ENCODE measurements at regions not wholly inside any gene's neighbourhood (a gene's known extent, or its start where the extent isn't known, plus 50 kb on each side); places are given as distances from the start of the nearest gene placed in this dataset.

DNA sequence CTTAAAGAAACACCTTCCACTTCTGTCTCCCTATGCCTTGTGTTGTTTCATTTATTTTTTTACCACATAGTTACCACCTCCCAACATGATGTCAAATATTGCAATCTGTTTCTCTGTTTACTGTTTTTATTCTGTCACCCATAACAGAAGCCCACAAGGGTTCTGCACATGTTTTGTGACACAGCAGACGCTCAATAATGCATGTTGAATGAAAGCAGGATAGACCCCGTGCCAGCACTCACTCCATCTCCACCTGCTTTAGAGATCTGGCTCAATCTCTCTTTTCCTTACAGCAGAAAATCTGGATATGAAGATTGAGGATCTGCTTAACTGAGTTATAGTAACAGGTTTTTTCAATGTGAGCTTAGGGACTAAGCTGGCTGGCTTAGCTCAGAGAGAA lies 116.8 kb upstream of the NUDT10 start:
- TF ChIP-seq, protein P1, sequence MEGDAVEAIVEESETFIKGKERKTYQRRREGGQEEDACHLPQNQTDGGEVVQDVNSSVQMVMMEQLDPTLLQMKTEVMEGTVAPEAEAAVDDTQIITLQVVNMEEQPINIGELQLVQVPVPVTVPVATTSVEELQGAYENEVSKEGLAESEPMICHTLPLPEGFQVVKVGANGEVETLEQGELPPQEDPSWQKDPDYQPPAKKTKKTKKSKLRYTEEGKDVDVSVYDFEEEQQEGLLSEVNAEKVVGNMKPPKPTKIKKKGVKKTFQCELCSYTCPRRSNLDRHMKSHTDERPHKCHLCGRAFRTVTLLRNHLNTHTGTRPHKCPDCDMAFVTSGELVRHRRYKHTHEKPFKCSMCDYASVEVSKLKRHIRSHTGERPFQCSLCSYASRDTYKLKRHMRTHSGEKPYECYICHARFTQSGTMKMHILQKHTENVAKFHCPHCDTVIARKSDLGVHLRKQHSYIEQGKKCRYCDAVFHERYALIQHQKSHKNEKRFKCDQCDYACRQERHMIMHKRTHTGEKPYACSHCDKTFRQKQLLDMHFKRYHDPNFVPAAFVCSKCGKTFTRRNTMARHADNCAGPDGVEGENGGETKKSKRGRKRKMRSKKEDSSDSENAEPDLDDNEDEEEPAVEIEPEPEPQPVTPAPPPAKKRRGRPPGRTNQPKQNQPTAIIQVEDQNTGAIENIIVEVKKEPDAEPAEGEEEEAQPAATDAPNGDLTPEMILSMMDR (IDR thresholded peaks at IDR 0.05), result no peak

DNA sequence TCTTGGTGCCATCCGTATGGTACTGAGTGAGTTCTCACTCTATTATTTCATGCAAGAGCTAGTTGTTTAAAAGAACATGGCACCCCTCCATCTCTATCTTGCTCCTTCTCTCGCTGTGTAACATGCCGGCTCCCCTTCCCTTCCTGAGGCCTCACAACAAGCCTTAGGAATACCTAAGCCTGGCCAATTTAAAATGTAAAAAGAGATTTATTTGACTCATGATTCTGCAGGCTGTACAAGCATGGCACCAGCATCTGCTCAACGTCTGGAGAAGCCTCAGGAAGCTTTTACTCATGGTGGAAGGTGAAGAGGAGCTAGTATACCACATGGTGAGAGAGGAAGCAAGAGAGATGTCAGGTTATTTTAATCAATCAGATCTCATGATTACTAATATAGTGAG lies 90.4 kb upstream of the NUDT10 start:
- TF ChIP-seq, protein P1 (IDR thresholded peaks at IDR 0.05), result no peak

DNA sequence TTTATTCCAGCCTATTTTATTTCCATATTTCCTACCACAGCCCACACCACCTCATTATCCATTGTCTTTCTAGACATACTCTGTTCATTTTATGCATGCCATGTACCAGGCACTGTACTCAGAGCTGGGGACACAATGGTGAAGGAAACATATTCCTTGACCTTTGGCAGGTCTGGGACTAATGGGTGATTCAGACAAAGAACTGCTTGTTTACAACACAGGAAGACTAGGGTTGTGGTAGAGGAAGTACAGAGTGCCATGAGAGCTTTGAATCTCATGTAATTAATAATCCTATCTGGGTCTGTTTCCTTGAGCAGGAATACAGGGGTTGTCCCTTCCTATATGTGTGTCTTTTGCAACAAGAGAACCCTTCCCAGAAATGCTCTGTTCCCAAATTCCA lies 75.1 kb upstream of the NUDT10 start:
- TF ChIP-seq, protein P1 (IDR thresholded peaks at IDR 0.05), result no peak

DNA sequence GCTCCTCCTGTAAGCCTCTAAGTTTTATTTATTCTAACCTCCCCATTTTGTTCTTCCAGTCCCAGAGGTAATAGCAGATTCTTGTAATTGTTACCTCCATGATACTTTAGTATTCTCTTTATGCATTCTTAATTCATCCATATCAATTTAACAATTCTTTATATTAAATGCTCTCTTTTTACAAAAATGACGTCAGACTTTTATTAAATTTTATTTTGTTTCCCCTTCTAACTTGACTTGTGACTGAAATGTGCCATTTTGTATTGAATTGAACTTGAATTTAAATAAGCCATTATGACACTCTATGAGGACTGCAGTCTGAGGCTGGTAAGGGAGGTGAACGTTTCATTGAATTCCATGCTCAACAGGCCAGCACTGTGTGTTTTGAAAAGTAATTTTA lies 60.0 kb upstream of the NUDT10 start:
- TF ChIP-seq, protein P1 (IDR thresholded peaks at IDR 0.05), result no peak

DNA sequence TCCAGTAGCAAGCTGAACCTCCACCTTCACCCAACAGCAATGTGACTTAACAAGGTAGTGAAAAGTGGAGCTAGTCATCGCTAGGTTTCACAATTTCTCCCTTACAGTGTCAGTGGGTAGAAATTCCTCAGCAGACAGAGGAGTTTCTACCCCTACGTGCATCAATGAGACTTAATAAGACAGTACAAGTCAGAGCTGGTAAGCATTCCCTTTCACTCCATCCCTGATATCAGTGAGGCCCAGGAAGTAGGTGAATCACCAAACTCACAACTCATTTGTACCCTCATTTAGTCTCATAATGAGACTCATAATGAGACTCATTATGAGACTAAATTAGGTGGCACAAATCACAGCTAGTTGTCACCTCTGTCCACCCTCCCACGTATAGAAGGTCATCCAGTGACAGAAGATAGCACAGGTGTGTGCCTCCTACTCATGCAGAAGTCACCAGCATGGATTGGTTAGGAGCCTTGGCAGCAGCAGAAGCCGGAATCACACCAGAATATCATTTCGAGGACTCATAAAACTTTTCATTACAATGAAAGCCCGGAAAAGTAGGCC lies 50.8 kb upstream of the NUDT10 start:
- TF ChIP-seq, protein P1 (IDR thresholded peaks at IDR 0.05), result no peak

Data from LNCAP (cell line).